Stromal cell of bone marrow (primary cell): ENCODE measurements at regions not wholly inside any gene's neighbourhood (a gene's known extent, or its start where the extent isn't known, plus 50 kb on each side); places are given as distances from the start of the nearest gene placed in this dataset.

Experiments used
- DNase-seq: peaks from one replicate; pipeline ENCODE4 v3.0.0-alpha.2; 2012; ENCODE audit warnings: low read depth

GRCh38 chr1:214823311-214824117 lies 220.5 kb downstream of the CENPF start:
- DNase-seq = no peak

- no peak for DNase-seq
Observed at GRCh38 chr1:214824763-214825162, 221.8 kb downstream of the CENPF start.

GRCh38 chr1:214826619-214827018 lies 223.6 kb downstream of the CENPF start:
- DNase-seq = no peak

GRCh38 chr1:214827883-214828282 lies 224.9 kb downstream of the CENPF start:
- DNase-seq = no peak

GRCh38 chr1:214830941-214831340 lies 227.9 kb downstream of the CENPF start:
- DNase-seq = no peak

- no peak for DNase-seq
Observed at GRCh38 chr1:214831956-214832355, 229.0 kb downstream of the CENPF start.

GRCh38 chr1:214833178-214833756 lies 230.3 kb downstream of the CENPF start:
- DNase-seq = peak; percentile 60

GRCh38 chr1:214837376-214837775 lies 234.4 kb downstream of the CENPF start:
- DNase-seq = no peak

GRCh38 chr1:214838351-214838750 lies 235.4 kb downstream of the CENPF start:
- DNase-seq = no peak

- DNase-seq = no peak
Observed at GRCh38 chr1:214840356-214840755, 237.4 kb downstream of the CENPF start.

GRCh38 chr1:214842856-214843255 lies 239.7 kb upstream of the KCNK2 start:
- DNase-seq = peak; percentile 70

GRCh38 chr1:214843281-214843680 lies 239.3 kb upstream of the KCNK2 start:
- DNase-seq = no peak

- DNase-seq = no peak
Observed at GRCh38 chr1:214844319-214844718, 238.2 kb upstream of the KCNK2 start.

GRCh38 chr1:214846276-214846675 lies 236.3 kb upstream of the KCNK2 start:
- DNase-seq = no peak

- DNase-seq = no peak
Observed at GRCh38 chr1:214847071-214847810, 235.3 kb upstream of the KCNK2 start.

GRCh38 chr1:214848101-214848500 lies 234.4 kb upstream of the KCNK2 start:
- DNase-seq = no peak

GRCh38 chr1:214850432-214851050 lies 232.0 kb upstream of the KCNK2 start:
- no peak for DNase-seq

GRCh38 chr1:214853340-214853739 lies 229.2 kb upstream of the KCNK2 start:
- no peak for DNase-seq

- no peak for DNase-seq
Observed at GRCh38 chr1:214854126-214854875, 228.2 kb upstream of the KCNK2 start.

- no peak for DNase-seq
Observed at GRCh38 chr1:214856843-214857242, 225.7 kb upstream of the KCNK2 start.

GRCh38 chr1:214857716-214858115 lies 224.8 kb upstream of the KCNK2 start:
- peak; percentile 51 for DNase-seq

GRCh38 chr1:214859647-214860046 lies 222.9 kb upstream of the KCNK2 start:
- DNase-seq = no peak
